HUES6 (cell line): ENCODE measurements at regions not wholly inside any gene's neighbourhood (a gene's known extent, or its start where the extent isn't known, plus 50 kb on each side); places are given as distances from the start of the nearest gene placed in this dataset.

Experiments used
- H3K27ac ChIP-seq: 2 replicates; pipeline ENCODE4 v1.7.0; 2013; ENCODE audit warnings: low read depth, mild to moderate bottlenecking, low read length, inconsistent platforms
- H3K27me3 ChIP-seq: 2 replicates; pipeline ENCODE4 v1.6.1; 2013; ENCODE audit warnings: low read length; ENCODE audit not compliant: control insufficient read depth, insufficient read depth
- H3K36me3 ChIP-seq: 2 replicates; pipeline ENCODE4 v1.6.1; 2013; ENCODE audit warnings: low read length; ENCODE audit not compliant: control insufficient read depth, insufficient read depth
- H3K4me1 ChIP-seq: 2 replicates; pipeline ENCODE4 v1.6.1; 2013; ENCODE audit warnings: low read length; ENCODE audit not compliant: control insufficient read depth, insufficient read depth
- H3K4me3 ChIP-seq: 2 replicates; pipeline ENCODE4 v1.5.1; 2013; ENCODE audit warnings: low read depth, low read length
- H3K9ac ChIP-seq: one replicate; pipeline ENCODE4 v1.6.1; 2013; ENCODE audit warnings: mild to moderate bottlenecking, low read length
- H3K9me3 ChIP-seq: 2 replicates; pipeline ENCODE4 v1.6.1; 2013; ENCODE audit warnings: low read depth, low read length; ENCODE audit not compliant: control insufficient read depth, insufficient read depth

GRCh38 chr17:27974045-27974436, 68.4 kb upstream of the NLK start:
- Histone ChIP-seq H3K9ac (no peak overlapping the region), H3K27ac (no peak overlapping the region), H3K4me1 (0 out of 2 replicates have a peak, but pooled peaks cover 6% of the 10 kb centered on the region), H3K36me3 (no peaks in the 10 kb centered on the region), H3K9me3 (no peaks in the 10 kb centered on the region), H3K4me3 (no peak overlapping the region), H3K27me3 (no peaks in the 10 kb centered on the region)

DNA sequence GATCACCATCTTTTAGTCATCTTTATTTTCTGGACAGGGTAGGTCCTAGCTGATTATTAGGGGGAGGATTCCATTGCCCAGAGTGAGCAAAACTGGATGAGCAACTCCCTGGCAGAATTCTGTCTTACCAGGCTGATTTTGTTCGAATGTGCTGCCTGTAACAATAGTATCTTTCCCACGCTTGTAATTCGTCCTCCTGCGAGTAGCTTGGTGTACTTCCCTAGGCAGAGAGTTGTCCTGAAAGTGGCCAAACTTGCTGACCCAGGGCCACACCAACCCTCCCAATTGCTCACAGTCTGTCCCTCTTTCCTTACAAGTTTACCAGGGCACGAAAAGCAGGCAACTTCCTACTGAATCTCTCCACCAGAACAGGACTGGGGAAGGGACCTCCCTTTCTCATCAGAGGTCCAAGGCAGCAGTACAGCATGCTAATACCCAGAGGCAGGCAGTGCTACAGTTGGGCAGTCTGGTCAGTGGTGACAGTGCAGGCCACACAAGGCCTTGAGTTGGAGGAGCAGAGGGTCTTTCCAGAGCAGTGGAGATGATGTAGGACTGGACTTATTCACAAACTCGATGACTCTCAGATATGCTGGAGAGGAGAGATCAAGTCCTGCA, 67.8 kb upstream of the NLK start:
- no peaks in the 10 kb centered on the region for H3K36me3 ChIP-seq
- H3K9me3 ChIP-seq = no peaks in the 10 kb centered on the region
- no peak overlapping the region for H3K27ac ChIP-seq
- H3K4me1 ChIP-seq = 0 out of 2 replicates have a peak, but pooled peaks cover 6% of the 10 kb centered on the region
- no peaks in the 10 kb centered on the region for H3K27me3 ChIP-seq
- H3K4me3 ChIP-seq = no peak overlapping the region
- no peak overlapping the region for H3K9ac ChIP-seq

GRCh38 chr17:27975146-27976011, 67.1 kb upstream of the NLK start:
- H3K27ac ChIP-seq = no peak overlapping the region
- H3K9me3 ChIP-seq = no peaks in the 10 kb centered on the region
- H3K4me1 ChIP-seq = 0 out of 2 replicates have a peak, but pooled peaks cover 6% of the 10 kb centered on the region
- no peak overlapping the region for H3K9ac ChIP-seq
- no peaks in the 10 kb centered on the region for H3K27me3 ChIP-seq
- H3K36me3 ChIP-seq = no peaks in the 10 kb centered on the region
- H3K4me3 ChIP-seq = no peak overlapping the region

- Histone ChIP-seq H3K9me3 (no peaks in the 10 kb centered on the region), H3K27ac (no peak overlapping the region), H3K4me1 (0 out of 2 replicates have a peak, but pooled peaks cover 6% of the 10 kb centered on the region), H3K9ac (no peak overlapping the region), H3K36me3 (no peaks in the 10 kb centered on the region), H3K4me3 (no peak overlapping the region), H3K27me3 (no peaks in the 10 kb centered on the region)
Measured at GRCh38 chr17:27976331-27976730, 66.1 kb upstream of the NLK start.

- no peak overlapping the region for H3K9ac ChIP-seq
- H3K27ac ChIP-seq = no peak overlapping the region
- H3K27me3 ChIP-seq = no peaks in the 10 kb centered on the region
- 0 out of 2 replicates have a peak, but pooled peaks cover 6% of the 10 kb centered on the region for H3K4me1 ChIP-seq
- no peak overlapping the region for H3K4me3 ChIP-seq
- H3K9me3 ChIP-seq = no peaks in the 10 kb centered on the region
- H3K36me3 ChIP-seq = no peaks in the 10 kb centered on the region
Measured at GRCh38 chr17:27977751-27978688, 64.5 kb upstream of the NLK start.

- Histone ChIP-seq H3K4me1 (0 out of 2 replicates have a peak, but pooled peaks cover 6% of the 10 kb centered on the region), H3K27ac (no peak overlapping the region), H3K9me3 (no peaks in the 10 kb centered on the region), H3K36me3 (no peaks in the 10 kb centered on the region), H3K9ac (no peak overlapping the region), H3K27me3 (no peaks in the 10 kb centered on the region), H3K4me3 (no peak overlapping the region)
Measured at GRCh38 chr17:27978689-27979175, 63.7 kb upstream of the NLK start.

GRCh38 chr17:27980043-27980442, 62.4 kb upstream of the NLK start:
- Histone ChIP-seq H3K4me3 (no peak overlapping the region), H3K36me3 (no peaks in the 10 kb centered on the region), H3K27ac (no peak overlapping the region), H3K27me3 (no peaks in the 10 kb centered on the region), H3K4me1 (peaks cover 5% of the 10 kb centered on the region; the same call in 1 of the 2 replicates), H3K9ac (no peak overlapping the region), H3K9me3 (no peaks in the 10 kb centered on the region)

GRCh38 chr17:27981978-27982377, 60.5 kb upstream of the NLK start:
- Histone ChIP-seq H3K36me3 (no peaks in the 10 kb centered on the region), H3K9ac (no peak overlapping the region), H3K27me3 (no peaks in the 10 kb centered on the region), H3K4me3 (no peak overlapping the region), H3K9me3 (no peaks in the 10 kb centered on the region), H3K4me1 (peaks cover 17% of the 10 kb centered on the region; the same call in 1 of the 2 replicates), H3K27ac (no peak overlapping the region)

GRCh38 chr17:27982688-27983087, 59.8 kb upstream of the NLK start:
- no peak overlapping the region for H3K9ac ChIP-seq
- H3K36me3 ChIP-seq = no peaks in the 10 kb centered on the region
- H3K27ac ChIP-seq = no peak overlapping the region

DNA sequence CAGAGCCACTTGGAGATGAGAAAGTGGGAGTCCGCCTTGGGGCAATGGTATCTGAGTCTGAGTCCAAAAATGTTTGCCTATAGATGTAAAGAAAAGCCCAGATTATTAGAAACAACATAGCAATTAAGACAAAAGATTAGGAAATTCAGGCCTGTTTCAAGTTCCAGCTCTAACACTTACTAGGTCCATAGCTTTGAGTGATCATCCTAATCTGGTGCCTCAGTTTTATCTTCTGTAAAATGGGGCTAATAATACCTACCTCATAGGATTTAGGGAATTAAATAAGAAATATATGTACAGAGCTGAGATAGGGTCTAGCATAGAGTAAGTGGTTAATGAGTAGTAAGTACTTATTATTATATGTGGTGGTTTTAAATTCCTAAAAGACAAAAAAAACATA, 58.6 kb upstream of the NLK start:
- no peak overlapping the region for H3K9ac ChIP-seq
- H3K9me3 ChIP-seq = no peaks in the 10 kb centered on the region
- H3K27ac ChIP-seq = no peak overlapping the region
- no peaks in the 10 kb centered on the region for H3K36me3 ChIP-seq
- H3K4me1 ChIP-seq = peaks cover 17% of the 10 kb centered on the region; the same call in 1 of the 2 replicates
- no peaks in the 10 kb centered on the region for H3K27me3 ChIP-seq
- H3K4me3 ChIP-seq = no peak overlapping the region

More at GRCh38 chr17:27982688-27983087, 59.8 kb upstream of the NLK start:
- H3K9me3 ChIP-seq = no peaks in the 10 kb centered on the region
- H3K27me3 ChIP-seq = no peaks in the 10 kb centered on the region
- peaks cover 17% of the 10 kb centered on the region; the same call in 1 of the 2 replicates for H3K4me1 ChIP-seq
- no peak overlapping the region for H3K4me3 ChIP-seq
